ENCODE measurements at regions not wholly inside any gene's neighbourhood (a gene's known extent, or its start where the extent isn't known, plus 50 kb on each side); places are given as distances from the start of the nearest gene placed in this dataset.

GRCh38 chr21:15279482-15279881 is 214.7 kb upstream of the NRIP1 start:
- no peaks in the 10 kb centered on the region for H3K9me3 Mint-ChIP-seq
- H3K4me1 Mint-ChIP-seq = no peaks in the 10 kb centered on the region

GRCh38 chr21:15281714-15282113 is 216.9 kb upstream of the NRIP1 start:
- H3K4me1 Mint-ChIP-seq = no peaks in the 10 kb centered on the region
- no peak for DNase-seq (ENCODE audit: low spot score in 2 of 2)
- no peak for ATAC-seq (replicated peaks; ENCODE audit: extremely low read depth, poor library complexity, severe bottlenecking)
- H3K27me3 Mint-ChIP-seq = peaks cover 21% of the 10 kb centered on the region
- H3K36me3 Mint-ChIP-seq (ENCODE audit: insufficient read depth) = no peaks in the 10 kb centered on the region
- H3K27ac Mint-ChIP-seq (ENCODE audit: low read depth) = no peak overlapping the region
- H3K4me3 Mint-ChIP-seq = no peak overlapping the region
- no peaks in the 10 kb centered on the region for H3K9me3 Mint-ChIP-seq

More at GRCh38 chr21:15279482-15279881, 214.7 kb upstream of the NRIP1 start:
- H3K4me3 Mint-ChIP-seq = no peak overlapping the region
- DNase-seq (ENCODE audit: low spot score in 2 of 2) = no peak
- no peak for ATAC-seq (replicated peaks; ENCODE audit: extremely low read depth, poor library complexity, severe bottlenecking)
- H3K27ac Mint-ChIP-seq (ENCODE audit: low read depth) = no peak overlapping the region
- no peaks in the 10 kb centered on the region for H3K36me3 Mint-ChIP-seq (ENCODE audit: insufficient read depth)
- peaks cover 36% of the 10 kb centered on the region for H3K27me3 Mint-ChIP-seq

- Mint-ChIP-seq H3K27ac (ENCODE audit: low read depth) (no peak overlapping the region), H3K4me3 (no peak overlapping the region), H3K4me1 (no peaks in the 10 kb centered on the region), H3K36me3 (ENCODE audit: insufficient read depth) (no peaks in the 10 kb centered on the region), H3K27me3 (peaks cover 21% of the 10 kb centered on the region), H3K9me3 (no peaks in the 10 kb centered on the region)
- ATAC-seq (replicated peaks; ENCODE audit: extremely low read depth, poor library complexity, severe bottlenecking) = no peak
- no peak for DNase-seq (ENCODE audit: low spot score in 2 of 2)
Observed at GRCh38 chr21:15282665-15283064, 217.9 kb upstream of the NRIP1 start.

- Mint-ChIP-seq H3K4me3 (no peak overlapping the region), H3K27me3 (peaks cover 21% of the 10 kb centered on the region), H3K27ac (ENCODE audit: low read depth) (no peak overlapping the region), H3K36me3 (ENCODE audit: insufficient read depth) (no peaks in the 10 kb centered on the region), H3K4me1 (no peaks in the 10 kb centered on the region), H3K9me3 (no peaks in the 10 kb centered on the region)
- ATAC-seq (replicated peaks; ENCODE audit: extremely low read depth, poor library complexity, severe bottlenecking) = no peak
- DNase-seq (ENCODE audit: low spot score in 2 of 2) = no peak
Observed at GRCh38 chr21:15283138-15283537, 218.3 kb upstream of the NRIP1 start.

GRCh38 chr21:15283789-15284188 is 219.0 kb upstream of the NRIP1 start:
- H3K36me3 Mint-ChIP-seq (ENCODE audit: insufficient read depth) = no peaks in the 10 kb centered on the region
- H3K4me3 Mint-ChIP-seq = no peak overlapping the region
- H3K27ac Mint-ChIP-seq (ENCODE audit: low read depth) = no peak overlapping the region
- no peaks in the 10 kb centered on the region for H3K4me1 Mint-ChIP-seq
- peaks cover 21% of the 10 kb centered on the region for H3K27me3 Mint-ChIP-seq
- DNase-seq (ENCODE audit: low spot score in 2 of 2) (no peak), ATAC-seq (replicated peaks; ENCODE audit: extremely low read depth, poor library complexity, severe bottlenecking) (no peak)
- no peaks in the 10 kb centered on the region for H3K9me3 Mint-ChIP-seq

- ATAC-seq (replicated peaks; ENCODE audit: extremely low read depth, poor library complexity, severe bottlenecking) (no peak), DNase-seq (ENCODE audit: low spot score in 2 of 2) (no peak)
- Mint-ChIP-seq H3K27ac (ENCODE audit: low read depth) (no peak overlapping the region), H3K4me3 (no peak overlapping the region), H3K27me3 (peaks cover 21% of the 10 kb centered on the region), H3K9me3 (no peaks in the 10 kb centered on the region), H3K4me1 (no peaks in the 10 kb centered on the region), H3K36me3 (ENCODE audit: insufficient read depth) (no peaks in the 10 kb centered on the region)
Observed at GRCh38 chr21:15285556-15285955, 220.8 kb upstream of the NRIP1 start.

- Mint-ChIP-seq H3K36me3 (ENCODE audit: insufficient read depth) (no peaks in the 10 kb centered on the region), H3K4me3 (no peak overlapping the region), H3K4me1 (no peaks in the 10 kb centered on the region), H3K27me3 (no peaks in the 10 kb centered on the region), H3K27ac (ENCODE audit: low read depth) (no peak overlapping the region), H3K9me3 (no peaks in the 10 kb centered on the region)
- DNase-seq (ENCODE audit: low spot score in 2 of 2) (no peak), ATAC-seq (replicated peaks; ENCODE audit: extremely low read depth, poor library complexity, severe bottlenecking) (no peak)
Observed at GRCh38 chr21:15289246-15289645, 224.4 kb upstream of the NRIP1 start.

- no peak overlapping the region for H3K4me3 Mint-ChIP-seq
- H3K4me1 Mint-ChIP-seq = no peaks in the 10 kb centered on the region
- no peaks in the 10 kb centered on the region for H3K36me3 Mint-ChIP-seq (ENCODE audit: insufficient read depth)
- no peak overlapping the region for H3K27ac Mint-ChIP-seq (ENCODE audit: low read depth)
- no peaks in the 10 kb centered on the region for H3K27me3 Mint-ChIP-seq
- DNase-seq (ENCODE audit: low spot score in 2 of 2) (no peak), ATAC-seq (replicated peaks; ENCODE audit: extremely low read depth, poor library complexity, severe bottlenecking) (no peak)
- H3K9me3 Mint-ChIP-seq = no peaks in the 10 kb centered on the region
Observed at GRCh38 chr21:15289896-15290841, 225.4 kb upstream of the NRIP1 start.

- no peak overlapping the region for H3K27ac Mint-ChIP-seq (ENCODE audit: low read depth)
- H3K4me3 Mint-ChIP-seq = no peak overlapping the region
- ATAC-seq (replicated peaks; ENCODE audit: extremely low read depth, poor library complexity, severe bottlenecking) (no peak), DNase-seq (ENCODE audit: low spot score in 2 of 2) (no peak)
- H3K9me3 Mint-ChIP-seq = no peaks in the 10 kb centered on the region
- no peaks in the 10 kb centered on the region for H3K27me3 Mint-ChIP-seq
- no peaks in the 10 kb centered on the region for H3K4me1 Mint-ChIP-seq
- no peaks in the 10 kb centered on the region for H3K36me3 Mint-ChIP-seq (ENCODE audit: insufficient read depth)
Observed at GRCh38 chr21:15291621-15292266, 226.9 kb upstream of the NRIP1 start.

GRCh38 chr21:15293240-15293639 is 228.4 kb upstream of the NRIP1 start:
- no peaks in the 10 kb centered on the region for H3K4me1 Mint-ChIP-seq
- no peak for DNase-seq (ENCODE audit: low spot score in 2 of 2)
- no peaks in the 10 kb centered on the region for H3K36me3 Mint-ChIP-seq (ENCODE audit: insufficient read depth)
- no peaks in the 10 kb centered on the region for H3K9me3 Mint-ChIP-seq
- no peak overlapping the region for H3K27ac Mint-ChIP-seq (ENCODE audit: low read depth)
- H3K27me3 Mint-ChIP-seq = no peaks in the 10 kb centered on the region
- no peak for ATAC-seq (replicated peaks; ENCODE audit: extremely low read depth, poor library complexity, severe bottlenecking)
- no peak overlapping the region for H3K4me3 Mint-ChIP-seq

GRCh38 chr21:15295875-15296274 is 231.1 kb upstream of the NRIP1 start:
- DNase-seq (ENCODE audit: low spot score in 2 of 2) (no peak), ATAC-seq (replicated peaks; ENCODE audit: extremely low read depth, poor library complexity, severe bottlenecking) (no peak)
- Mint-ChIP-seq H3K4me3 (no peak overlapping the region), H3K4me1 (no peaks in the 10 kb centered on the region), H3K36me3 (ENCODE audit: insufficient read depth) (no peaks in the 10 kb centered on the region), H3K9me3 (no peaks in the 10 kb centered on the region), H3K27ac (ENCODE audit: low read depth) (no peak overlapping the region), H3K27me3 (no peaks in the 10 kb centered on the region)

- no peaks in the 10 kb centered on the region for H3K9me3 Mint-ChIP-seq
- H3K4me1 Mint-ChIP-seq = no peaks in the 10 kb centered on the region
- ATAC-seq (replicated peaks; ENCODE audit: extremely low read depth, poor library complexity, severe bottlenecking) = no peak
- no peak for DNase-seq (ENCODE audit: low spot score in 2 of 2)
- no peak overlapping the region for H3K4me3 Mint-ChIP-seq
- no peak overlapping the region for H3K27ac Mint-ChIP-seq (ENCODE audit: low read depth)
- H3K27me3 Mint-ChIP-seq = no peaks in the 10 kb centered on the region
- no peaks in the 10 kb centered on the region for H3K36me3 Mint-ChIP-seq (ENCODE audit: insufficient read depth)
Observed at GRCh38 chr21:15297824-15298223, 233.0 kb upstream of the NRIP1 start.

GRCh38 chr21:15298306-15298705 is 233.5 kb upstream of the NRIP1 start:
- no peak for ATAC-seq (replicated peaks; ENCODE audit: extremely low read depth, poor library complexity, severe bottlenecking)
- H3K4me1 Mint-ChIP-seq = no peaks in the 10 kb centered on the region

More at GRCh38 chr21:15298306-15298705, 233.5 kb upstream of the NRIP1 start:
- H3K27ac Mint-ChIP-seq (ENCODE audit: low read depth) = no peak overlapping the region
- no peaks in the 10 kb centered on the region for H3K9me3 Mint-ChIP-seq
- no peaks in the 10 kb centered on the region for H3K27me3 Mint-ChIP-seq
- no peaks in the 10 kb centered on the region for H3K36me3 Mint-ChIP-seq (ENCODE audit: insufficient read depth)
- H3K4me3 Mint-ChIP-seq = no peak overlapping the region
- no peak for DNase-seq (ENCODE audit: low spot score in 2 of 2)

Measured in central memory CD8-positive, alpha-beta T cell (primary cell).